ENCODE measurements at regions not wholly inside any gene's neighbourhood (a gene's known extent, or its start where the extent isn't known, plus 50 kb on each side); places are given as distances from the start of the nearest gene placed in this dataset.

DNA sequence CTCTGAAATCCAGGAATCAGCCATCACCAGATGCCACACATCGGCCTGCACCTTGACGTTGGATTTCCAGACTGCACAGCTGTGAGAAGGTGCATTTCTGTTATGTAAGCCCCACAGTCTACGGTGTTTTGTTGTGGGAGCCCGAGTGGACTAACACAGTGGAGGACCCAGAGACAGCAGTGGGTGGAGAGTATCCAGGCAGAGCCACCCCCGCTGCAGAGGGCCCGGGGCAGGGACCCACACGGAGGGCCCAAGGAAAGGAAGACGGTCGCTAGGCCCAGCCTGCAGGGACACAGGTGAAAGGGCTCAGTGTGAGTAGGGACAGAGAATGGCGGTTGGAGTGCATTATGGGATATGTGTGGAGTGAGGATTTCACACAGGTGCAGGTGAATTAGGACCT lies 288.3 kb upstream of the AJAP1 start:
- no peak for DNase-seq (ENCODE audit: low spot score)

DNA sequence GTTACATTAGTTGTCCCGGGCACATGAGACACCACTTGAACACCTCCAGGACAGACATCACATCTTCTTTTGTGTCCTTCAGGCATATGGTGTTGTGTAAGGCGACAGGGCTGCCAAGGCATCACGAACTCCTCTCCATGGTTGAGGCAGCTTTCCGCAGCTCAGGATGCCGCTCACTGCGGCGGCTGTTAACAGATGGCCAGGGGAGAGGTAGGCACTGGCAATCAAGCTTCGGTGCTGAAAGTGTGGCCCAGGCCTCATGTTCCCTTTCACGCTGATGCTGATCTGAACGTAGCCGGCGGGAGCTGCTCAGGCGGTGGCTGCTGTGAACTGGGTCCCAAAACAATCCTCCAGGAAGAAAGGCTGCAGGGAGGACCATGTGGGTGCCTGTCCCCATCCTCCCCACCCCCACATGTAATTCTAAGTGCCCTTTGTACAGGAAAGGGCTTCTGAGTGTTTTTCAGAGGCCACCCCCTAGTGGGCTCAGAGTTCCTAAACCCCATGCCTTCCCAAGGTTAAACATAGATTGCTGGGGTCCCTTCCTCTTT lies 287.1 kb upstream of the AJAP1 start:
- DNase-seq (ENCODE audit: low spot score): no peak

GRCh38 chr1:4369335-4369734 lies 285.1 kb upstream of the AJAP1 start:
- no peak for DNase-seq (ENCODE audit: low spot score)

DNA sequence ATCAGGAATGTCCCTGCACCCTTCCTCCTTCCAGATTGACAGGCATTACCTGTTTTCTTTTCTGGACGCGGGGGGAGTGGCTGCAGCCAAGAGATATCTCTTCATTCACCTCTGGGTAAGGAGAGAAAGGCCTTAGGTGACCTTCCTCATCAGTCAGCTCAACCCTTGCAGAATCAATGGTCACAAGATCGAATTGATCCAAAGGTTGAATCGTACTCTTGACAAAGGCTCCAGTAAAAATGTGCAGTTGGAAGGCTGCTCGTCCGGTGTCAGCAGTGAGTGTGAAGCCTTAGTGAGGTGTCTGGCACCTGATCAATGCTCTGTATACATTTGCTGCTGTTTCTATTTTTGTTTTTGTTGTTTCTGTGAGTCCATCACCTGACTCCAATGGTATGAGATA lies 282.6 kb upstream of the AJAP1 start:
- peak; percentile 57 for DNase-seq (ENCODE audit: low spot score)

DNA sequence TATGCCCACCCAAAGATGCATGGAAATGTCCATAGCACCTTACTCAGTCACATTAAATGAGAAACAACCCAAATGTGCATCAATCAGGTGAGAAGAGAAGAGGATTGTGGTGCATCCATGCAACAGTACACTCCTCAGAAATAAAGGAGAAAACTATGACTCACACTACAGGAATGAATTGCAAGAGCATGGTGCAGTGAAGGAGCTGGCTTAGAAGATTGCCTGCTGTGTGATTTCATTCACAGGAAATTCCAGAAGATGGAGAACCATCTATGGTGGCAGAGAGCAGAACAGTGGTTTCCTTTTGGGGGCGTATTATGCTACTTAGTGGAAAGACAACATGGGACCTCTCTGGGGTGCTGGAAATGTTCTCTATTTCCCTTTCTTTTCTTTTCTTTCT lies 278.6 kb upstream of the AJAP1 start:
- DNase-seq (ENCODE audit: low spot score): no peak

- no peak for DNase-seq (ENCODE audit: low spot score)
Measured at GRCh38 chr1:4379451-4380175, 274.8 kb upstream of the AJAP1 start.

GRCh38 chr1:4380564-4381168 lies 273.7 kb upstream of the AJAP1 start:
- DNase-seq (ENCODE audit: low spot score): no peak

DNA sequence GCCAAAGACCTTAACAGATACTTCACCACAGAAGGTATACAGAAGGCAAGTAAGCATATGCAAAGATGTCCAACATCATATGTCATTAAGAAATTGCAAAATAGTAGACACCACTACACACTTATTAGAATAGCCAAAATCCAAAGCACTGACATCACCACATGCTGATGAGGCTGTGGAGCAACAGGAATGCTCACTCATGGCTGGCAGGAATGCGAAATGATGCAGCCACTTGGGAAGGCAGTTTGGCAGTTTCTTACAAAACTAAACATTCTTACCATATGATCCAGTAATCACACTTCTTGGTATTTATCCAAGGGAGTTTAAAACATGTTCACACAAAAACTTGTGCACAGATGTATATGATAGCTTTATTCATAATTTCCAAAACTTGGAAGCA lies 261.2 kb upstream of the AJAP1 start:
- DNase-seq (ENCODE audit: low spot score): no peak

GRCh38 chr1:4394366-4394765 lies 260.0 kb upstream of the AJAP1 start:
- DNase-seq (ENCODE audit: low spot score): no peak

- no peak for DNase-seq (ENCODE audit: low spot score)
Measured at GRCh38 chr1:4395158-4395557, 259.3 kb upstream of the AJAP1 start.

GRCh38 chr1:4395676-4396075 lies 258.7 kb upstream of the AJAP1 start:
- DNase-seq (ENCODE audit: low spot score): peak; percentile 35

GRCh38 chr1:4396551-4396950 lies 257.9 kb upstream of the AJAP1 start:
- DNase-seq (ENCODE audit: low spot score): no peak

DNA sequence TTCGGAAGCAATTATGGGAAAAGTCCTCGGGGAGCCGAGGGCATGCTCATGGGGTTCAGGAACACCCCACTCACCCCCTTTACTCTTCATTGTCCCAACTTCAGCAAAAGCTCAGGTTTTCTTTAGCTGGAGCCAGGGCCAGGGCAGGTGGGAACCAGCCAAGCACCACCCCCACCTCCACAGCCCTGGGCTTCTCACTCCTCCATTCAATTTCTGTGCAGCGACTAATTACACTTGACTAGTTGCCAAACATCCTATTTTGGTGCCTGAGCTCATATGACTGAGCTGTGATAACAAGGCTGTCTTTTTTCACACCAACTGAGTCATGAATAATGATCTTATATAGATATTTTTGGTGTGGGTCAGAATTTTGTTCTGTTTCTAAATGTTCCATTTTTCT lies 257.2 kb upstream of the AJAP1 start:
- DNase-seq (ENCODE audit: low spot score): no peak

DNA sequence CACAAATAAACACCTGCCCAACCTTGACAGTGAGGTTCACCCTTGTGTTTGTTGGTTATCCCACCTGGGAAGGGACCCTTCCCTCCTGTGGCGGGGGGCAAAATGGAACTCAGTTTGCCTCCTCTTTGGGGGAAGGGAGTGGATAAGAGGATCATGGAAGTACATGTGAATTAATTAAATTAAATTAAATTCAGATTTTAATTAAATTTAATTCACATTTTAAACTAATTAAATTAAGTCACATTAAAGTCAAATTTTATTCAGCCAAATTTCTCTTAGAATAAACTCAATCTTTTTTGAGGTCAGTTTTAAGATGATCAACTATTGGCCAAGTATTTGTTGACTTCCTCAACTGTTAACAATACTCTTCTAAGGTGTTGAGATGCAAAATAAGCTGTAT lies 252.4 kb upstream of the AJAP1 start:
- DNase-seq (ENCODE audit: low spot score): no peak

DNA sequence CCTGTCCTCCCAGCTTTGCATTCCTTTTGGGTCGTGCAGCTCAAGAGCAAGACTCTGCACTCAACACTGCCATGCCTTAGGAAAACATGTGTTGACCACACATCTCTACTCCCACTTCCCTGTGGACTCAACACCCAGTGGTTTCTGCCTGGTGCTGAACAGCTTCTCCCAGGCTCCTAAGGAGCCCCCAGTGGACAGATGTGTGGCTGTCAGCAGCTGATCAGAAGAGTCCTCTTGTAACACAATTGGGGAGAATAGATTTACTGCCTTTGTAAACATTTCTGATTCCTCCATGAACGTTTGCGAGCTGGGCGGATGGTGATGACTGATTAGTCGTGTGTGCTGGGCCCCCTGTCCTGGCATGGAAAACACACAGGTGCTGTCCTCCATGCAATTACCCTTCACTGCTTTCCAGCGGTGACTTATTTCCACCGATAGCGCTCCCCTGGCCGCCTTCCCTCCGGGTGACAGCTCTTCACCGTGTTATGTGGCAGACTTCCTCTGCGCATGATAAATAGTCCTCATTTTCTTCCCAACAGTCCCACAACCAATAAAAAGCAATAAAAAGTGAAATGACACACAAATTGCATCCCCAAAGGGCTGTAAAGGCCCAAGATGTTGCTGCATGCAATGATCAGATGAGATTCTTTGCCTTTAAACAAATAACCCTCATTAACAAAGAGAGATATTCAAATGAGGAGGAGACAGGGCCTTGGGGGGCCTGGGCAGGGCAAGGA lies 249.4 kb upstream of the AJAP1 start:
- no peak for DNase-seq (ENCODE audit: low spot score)

DNA sequence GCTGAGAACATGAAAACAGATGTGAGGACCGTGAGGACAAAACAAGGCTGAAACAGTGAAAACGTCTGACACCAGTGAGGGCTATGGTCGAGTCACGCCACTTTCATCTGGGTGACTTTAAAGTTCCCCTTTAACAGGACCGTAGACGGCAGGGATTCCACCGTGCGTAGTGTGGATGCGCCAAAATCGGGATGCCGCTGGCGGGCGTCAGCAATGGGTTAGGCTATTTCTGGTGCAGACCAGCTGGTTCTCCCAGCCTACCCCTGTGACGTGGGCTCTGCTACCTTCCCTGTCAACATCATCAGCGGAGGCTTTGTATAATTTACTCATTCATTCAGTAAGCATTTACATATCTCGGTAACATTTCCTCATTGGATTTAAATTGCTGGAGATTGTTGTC lies 246.6 kb upstream of the AJAP1 start:
- no peak for DNase-seq (ENCODE audit: low spot score)

DNA sequence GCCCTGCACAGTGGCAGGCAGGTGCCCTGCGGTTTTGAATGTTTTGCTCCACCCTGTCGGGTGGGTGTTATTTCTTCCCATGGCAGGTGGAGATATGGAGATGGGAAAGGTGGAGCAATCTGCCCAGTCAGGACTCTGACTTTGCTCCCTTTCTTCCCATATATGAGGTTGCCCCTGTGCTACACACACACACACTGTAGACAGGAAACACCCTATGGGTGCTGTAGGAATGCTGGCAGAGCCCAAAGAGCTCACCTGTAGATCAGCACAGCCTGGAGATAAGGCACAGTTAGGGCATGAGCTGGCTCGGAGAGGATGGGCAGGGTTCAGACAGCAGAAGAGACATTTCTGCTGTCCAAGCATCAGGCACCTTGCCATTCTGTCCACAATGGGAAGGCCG lies 246.0 kb upstream of the AJAP1 start:
- DNase-seq (ENCODE audit: low spot score): no peak

DNA sequence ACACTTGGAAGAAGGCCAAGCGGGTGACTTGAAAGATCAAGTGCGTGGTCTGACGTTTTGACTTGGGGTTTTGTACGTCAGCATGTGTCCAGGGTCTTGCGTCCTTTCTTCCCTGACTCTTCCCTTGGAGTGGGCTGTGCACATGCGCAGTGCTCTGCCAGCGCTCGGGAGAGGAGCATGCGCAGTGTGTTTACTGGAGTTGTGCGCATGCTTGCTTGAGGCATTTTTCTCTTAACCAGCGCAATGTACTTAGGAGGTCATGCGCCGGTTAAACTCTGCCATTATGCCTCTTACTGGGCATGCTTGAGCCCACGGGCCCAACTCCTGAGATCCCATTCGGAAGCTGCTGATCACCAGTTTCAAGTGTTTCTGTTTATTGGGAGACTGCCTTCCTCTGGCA lies 242.5 kb upstream of the AJAP1 start:
- no peak for DNase-seq (ENCODE audit: low spot score)

GRCh38 chr1:4415476-4415875 lies 238.9 kb upstream of the AJAP1 start:
- no peak for DNase-seq (ENCODE audit: low spot score)

- DNase-seq (ENCODE audit: low spot score): no peak
Measured at GRCh38 chr1:4416189-4416588, 238.2 kb upstream of the AJAP1 start.

GRCh38 chr1:4418021-4418420 lies 236.4 kb upstream of the AJAP1 start:
- DNase-seq (ENCODE audit: low spot score): no peak

- DNase-seq (ENCODE audit: low spot score): no peak
Measured at GRCh38 chr1:4421986-4422385, 232.4 kb upstream of the AJAP1 start.

All from mucosa of gallbladder (tissue), 1 donor.